Activated CD8-positive, alpha-beta T cell treated with anti-CD3 and anti-CD28 coated beads for 36 hours (primary cell): ENCODE measurements at regions not wholly inside any gene's neighbourhood (a gene's known extent, or its start where the extent isn't known, plus 50 kb on each side); places are given as distances from the start of the nearest gene placed in this dataset.
A peak's percentile ranks its signal among the peaks of the same experiment; 100 is the strongest.

Source experiments
- ATAC-seq: fragments of 200-7000 bp; cut with Tn5 transposase; one replicate; pipeline ENCODE4 v1.10.0; 2021; ENCODE audit warnings: mild to moderate bottlenecking, moderate library complexity
- CTCF ChIA-PET: fragments of 350-600 bp; sonication (Branson Sonifier 250); formaldehyde crosslinking; loops from one replicate; lab custom pipeline; 2021; ENCODE audit warnings: antibody characterized with exemption; lab: Charles Lee
- POLR2A ChIA-PET: fragments of 350-600 bp; sonication (Branson Sonifier 250); formaldehyde crosslinking; loops from one replicate; lab custom pipeline; 2021; ENCODE audit warnings: antibody characterized with exemption; lab: Charles Lee
- DNase-seq: peaks from one replicate; pipeline ENCODE4 v3.0.0-alpha.2; 2020
- H3K27ac Mint-ChIP-seq: one replicate; pipeline ENCODE4 v1.8.0; 2021; ENCODE audit warnings: mild to moderate bottlenecking, mixed read lengths
- H3K27me3 Mint-ChIP-seq: one replicate; pipeline ENCODE4 v1.8.0; 2021; ENCODE audit warnings: mixed read lengths
- H3K36me3 Mint-ChIP-seq: one replicate; pipeline ENCODE4 v1.8.0; 2021; ENCODE audit warnings: low read depth, mixed read lengths
- H3K4me1 Mint-ChIP-seq: one replicate; pipeline ENCODE4 v1.8.0; 2021; ENCODE audit warnings: low read depth, mixed read lengths
- H3K4me3 Mint-ChIP-seq: one replicate; pipeline ENCODE4 v1.8.0; 2021; ENCODE audit warnings: mild to moderate bottlenecking, moderate library complexity, mixed read lengths
- H3K9me3 Mint-ChIP-seq: one replicate; pipeline ENCODE4 v1.8.0; 2021; ENCODE audit warnings: mixed read lengths
- intact Hi-C: fragments of 100-400 bp; cut with micrococcal nuclease; formaldehyde crosslinking; loops from one replicate; pipeline ENCODE4 v1.10.0; 2022
- TF ChIP-seq, protein P1 (sequence below): fragments of 200-600 bp; IDR thresholded peaks from one replicate; pipeline ENCODE4 v1.8.0; 2022; ENCODE audit warnings: antibody characterized with exemption, mild to moderate bottlenecking

DNA sequence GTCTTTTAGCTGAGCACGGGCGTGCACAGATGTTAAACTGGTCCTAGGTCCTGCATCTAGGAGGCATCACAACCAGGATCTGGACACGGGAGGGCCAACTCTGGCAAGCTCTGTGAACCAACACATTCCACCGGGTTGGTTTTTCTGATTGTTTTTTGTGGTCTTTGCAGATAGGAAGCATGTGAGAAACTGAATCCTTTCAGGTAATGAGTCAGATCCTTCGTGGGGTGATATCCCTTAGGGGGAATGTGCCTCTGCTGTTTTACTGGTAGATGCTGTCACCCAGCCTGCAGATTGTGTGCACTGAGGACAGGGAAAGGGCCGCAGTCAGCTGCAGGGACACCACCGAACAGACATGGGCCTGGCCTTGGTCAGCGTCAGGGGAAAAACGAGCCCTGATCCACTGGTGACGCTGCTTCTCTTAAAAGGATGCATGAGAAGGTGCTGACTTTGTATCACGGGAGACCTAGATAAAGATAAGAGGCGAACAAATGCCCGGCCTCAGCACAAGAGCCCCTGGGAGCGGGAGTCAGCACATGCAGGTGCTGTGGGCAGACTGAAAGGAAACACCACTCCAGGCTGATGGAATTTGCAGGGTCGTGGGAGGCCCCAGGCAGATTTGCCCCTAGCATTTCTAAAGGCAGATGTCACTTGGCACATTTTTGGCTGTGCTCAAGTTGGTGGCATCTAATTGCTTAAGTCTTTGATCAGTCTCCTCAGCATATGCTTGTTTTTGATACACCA lies 51.1 kb downstream of the DOP1B start:
- H3K27me3 Mint-ChIP-seq: no peaks in the 10 kb centered on the region
- CTCF ChIA-PET: interaction anchor here (1.6 kb wide), 1 partner anchor 56 kb away, joined by 3 read pairs; no protein-coding TSS in a partner anchor
- H3K4me3 Mint-ChIP-seq: no peak overlapping the region
- TF ChIP-seq, protein P1, sequence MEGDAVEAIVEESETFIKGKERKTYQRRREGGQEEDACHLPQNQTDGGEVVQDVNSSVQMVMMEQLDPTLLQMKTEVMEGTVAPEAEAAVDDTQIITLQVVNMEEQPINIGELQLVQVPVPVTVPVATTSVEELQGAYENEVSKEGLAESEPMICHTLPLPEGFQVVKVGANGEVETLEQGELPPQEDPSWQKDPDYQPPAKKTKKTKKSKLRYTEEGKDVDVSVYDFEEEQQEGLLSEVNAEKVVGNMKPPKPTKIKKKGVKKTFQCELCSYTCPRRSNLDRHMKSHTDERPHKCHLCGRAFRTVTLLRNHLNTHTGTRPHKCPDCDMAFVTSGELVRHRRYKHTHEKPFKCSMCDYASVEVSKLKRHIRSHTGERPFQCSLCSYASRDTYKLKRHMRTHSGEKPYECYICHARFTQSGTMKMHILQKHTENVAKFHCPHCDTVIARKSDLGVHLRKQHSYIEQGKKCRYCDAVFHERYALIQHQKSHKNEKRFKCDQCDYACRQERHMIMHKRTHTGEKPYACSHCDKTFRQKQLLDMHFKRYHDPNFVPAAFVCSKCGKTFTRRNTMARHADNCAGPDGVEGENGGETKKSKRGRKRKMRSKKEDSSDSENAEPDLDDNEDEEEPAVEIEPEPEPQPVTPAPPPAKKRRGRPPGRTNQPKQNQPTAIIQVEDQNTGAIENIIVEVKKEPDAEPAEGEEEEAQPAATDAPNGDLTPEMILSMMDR: no peak
- ATAC-seq (peak; percentile 37), DNase-seq (peak; percentile 7)
- POLR2A ChIA-PET: no interaction called here
- H3K9me3 Mint-ChIP-seq: no peaks in the 10 kb centered on the region
- no peak overlapping the region for H3K27ac Mint-ChIP-seq
- peaks cover 4% of the 10 kb centered on the region for H3K36me3 Mint-ChIP-seq
- intact Hi-C loops: no loop called here
- peaks cover 29% of the 10 kb centered on the region for H3K4me1 Mint-ChIP-seq

DNA sequence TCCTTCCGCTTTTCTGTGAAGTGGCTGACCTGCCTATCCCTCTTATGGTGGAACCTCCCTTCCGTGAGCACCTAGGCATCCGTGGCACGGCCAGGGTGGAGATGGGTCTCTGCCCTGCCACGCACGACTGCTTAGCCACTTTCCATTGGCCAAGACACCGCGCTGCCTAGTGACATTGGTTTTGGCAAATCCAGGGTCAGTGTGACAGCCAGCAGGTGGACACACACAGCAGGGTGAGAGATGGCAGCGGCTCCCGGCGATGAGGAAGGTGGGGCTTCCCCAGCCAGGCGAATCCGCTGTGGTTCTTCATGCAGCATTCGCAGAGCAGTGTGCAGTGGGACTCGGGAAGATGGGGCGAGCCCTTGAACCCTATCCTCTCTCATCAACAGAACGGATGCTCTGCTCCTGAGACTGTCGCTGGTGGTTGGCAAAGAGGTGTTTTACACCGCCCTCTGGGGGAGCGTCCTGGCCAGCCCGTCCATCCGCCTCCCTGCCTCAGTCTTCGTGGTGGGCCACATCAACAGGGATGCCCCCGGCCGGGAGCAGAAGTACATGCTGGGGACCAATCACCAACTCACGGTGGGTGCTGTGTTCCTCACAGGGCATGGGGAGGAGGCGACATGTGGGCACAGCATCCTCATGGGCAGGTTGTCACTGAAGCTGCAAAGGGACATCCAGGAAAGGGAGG lies 51.8 kb downstream of the DOP1B start:
- Mint-ChIP-seq H3K36me3 (peaks cover 4% of the 10 kb centered on the region), H3K27me3 (no peaks in the 10 kb centered on the region), H3K9me3 (no peaks in the 10 kb centered on the region), H3K27ac (no peak overlapping the region), H3K4me1 (peaks cover 22% of the 10 kb centered on the region), H3K4me3 (no peak overlapping the region)
- TF ChIP-seq, protein P1: no peak
- CTCF ChIA-PET: interaction anchor here (0.7 to 3.4 kb wide), 5 partner anchors 8 to 72 kb away, joined by 3 to 29 read pairs (median 12); no protein-coding TSS in a partner anchor
- DNase-seq (no peak), ATAC-seq (no peak)
- POLR2A ChIA-PET: interaction anchor here (1.1 to 1.2 kb wide), 2 partner anchors 9 to 58 kb away, joined by 4 read pairs; no protein-coding TSS in a partner anchor
- intact Hi-C loops: loop anchor here (1.0 kb wide), 1 partner anchor 66 kb away; no protein-coding TSS in a partner anchor

DNA sequence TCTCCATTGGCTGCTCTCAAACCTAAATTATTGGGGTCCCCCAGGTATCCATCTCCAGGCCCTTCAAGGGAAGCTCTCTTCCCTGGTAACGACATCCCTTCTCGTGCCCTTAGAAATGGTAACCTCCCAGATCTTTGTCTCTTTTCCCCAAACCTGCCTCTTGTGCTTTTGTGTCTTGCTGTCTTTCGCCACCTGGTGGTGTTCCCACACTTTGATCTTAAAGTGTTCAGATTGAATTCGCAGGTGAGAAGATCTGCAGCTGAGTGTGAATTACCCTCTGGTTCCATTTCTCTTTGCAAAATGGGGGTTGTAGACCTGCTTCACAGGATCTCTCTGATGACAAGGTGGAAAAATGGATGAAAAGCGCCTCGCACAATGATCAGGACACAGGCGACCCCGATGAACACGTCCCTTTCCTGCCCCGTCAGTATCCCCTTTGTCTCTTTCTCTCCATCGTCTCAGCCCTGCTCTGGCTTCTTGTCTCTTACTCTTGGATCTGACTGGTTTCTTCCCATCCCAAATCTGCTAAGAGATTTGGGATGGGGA lies 53.1 kb downstream of the DOP1B start:
- H3K27ac Mint-ChIP-seq: no peak overlapping the region
- H3K4me1 Mint-ChIP-seq: peaks cover 13% of the 10 kb centered on the region
- no peak overlapping the region for H3K4me3 Mint-ChIP-seq
- ChIA-PET POLR2A (interaction anchor here (1.1 to 1.6 kb wide), 3 partner anchors 8 to 110 kb away, joined by 3 to 4 read pairs (median 4); partner anchors contain the start of gene MORC3), CTCF (interaction anchor here (0.8 to 3.4 kb wide), 9 partner anchors 13 to 73 kb away, joined by 3 to 29 read pairs (median 6); no protein-coding TSS in a partner anchor)
- H3K27me3 Mint-ChIP-seq: no peaks in the 10 kb centered on the region
- TF ChIP-seq, protein P1: peak; percentile 42
- H3K36me3 Mint-ChIP-seq: peaks cover 4% of the 10 kb centered on the region
- ATAC-seq: peak; percentile 49
- DNase-seq: peak; percentile 74
- H3K9me3 Mint-ChIP-seq: no peaks in the 10 kb centered on the region
- intact Hi-C loops: loop anchor here (1.0 kb wide), 1 partner anchor 67 kb away; no protein-coding TSS in a partner anchor

DNA sequence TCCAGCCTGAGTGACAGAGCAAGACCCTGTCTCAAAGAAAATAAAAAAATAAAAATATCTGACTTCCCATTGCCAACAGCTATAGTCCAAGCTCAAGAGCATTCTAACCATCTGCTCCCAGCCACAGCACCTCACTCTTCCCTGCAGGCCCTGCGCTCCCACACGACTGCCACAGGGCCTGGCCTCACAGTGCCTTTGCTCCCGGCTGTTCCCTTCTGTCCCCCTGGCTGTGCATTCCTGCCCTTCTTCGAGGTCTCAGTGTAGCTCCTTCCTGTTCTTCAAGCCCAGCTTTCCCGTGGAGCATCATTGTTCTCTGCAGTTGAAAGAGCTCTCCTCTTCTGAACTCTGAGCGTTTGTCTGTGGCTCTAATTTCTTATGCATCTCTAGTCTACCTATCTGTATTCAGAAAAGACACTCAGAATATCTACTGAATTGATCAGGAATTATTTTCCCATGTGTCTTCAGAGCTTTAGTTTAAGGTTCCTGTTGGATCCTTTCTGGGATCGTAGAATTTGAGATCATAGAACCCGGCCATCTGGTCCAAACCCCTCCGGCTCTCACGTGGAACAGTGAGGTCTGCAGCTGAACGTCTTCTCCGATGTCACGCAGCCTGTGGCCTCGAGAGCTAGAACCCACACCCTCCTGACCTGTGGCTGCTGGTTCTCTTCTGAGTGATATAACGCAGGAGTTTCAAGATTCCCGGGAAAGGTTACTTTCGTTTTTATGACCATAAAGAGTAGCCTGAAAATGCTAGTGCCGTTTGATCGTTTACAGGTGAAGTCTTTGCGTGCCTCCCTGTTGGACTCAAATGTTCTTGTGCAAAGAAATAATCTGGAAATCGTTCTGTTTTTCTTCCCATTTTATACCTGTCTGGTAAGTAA lies 54.4 kb downstream of the DOP1B start:
- H3K9me3 Mint-ChIP-seq: no peaks in the 10 kb centered on the region
- ChIA-PET CTCF (interaction anchor here (2.7 to 3.4 kb wide), 3 partner anchors 56 to 74 kb away, joined by 12 to 29 read pairs (median 12); no protein-coding TSS in a partner anchor), POLR2A (interaction anchor here (1.6 kb wide), 1 partner anchor 109 kb away, joined by 3 read pairs; the partner anchor contains the start of gene MORC3)
- no peak for DNase-seq
- no peak for ATAC-seq
- no peaks in the 10 kb centered on the region for H3K27me3 Mint-ChIP-seq
- TF ChIP-seq, protein P1: no peak
- peaks cover 13% of the 10 kb centered on the region for H3K4me1 Mint-ChIP-seq
- intact Hi-C loops: no loop called here
- no peak overlapping the region for H3K4me3 Mint-ChIP-seq
- peaks cover 4% of the 10 kb centered on the region for H3K36me3 Mint-ChIP-seq
- H3K27ac Mint-ChIP-seq: no peak overlapping the region
